A673 (cell line): ENCODE measurements at regions not wholly inside any gene's neighbourhood (a gene's known extent, or its start where the extent isn't known, plus 50 kb on each side); places are given as distances from the start of the nearest gene placed in this dataset.

Experiments used
- BruUV-seq: library from RNA; stranded (reverse); fragments of 400-500 nt; replicated peaks from 2 replicates; lab custom pipeline; 2021; lab: Mats Ljungman, UMichigan
- CTCF ChIA-PET: fragments of 300-600 bp; sonication (Branson Sonifier 250); formaldehyde crosslinking; loops from one replicate; lab custom pipeline; 2022; ENCODE audit warnings: antibody characterized with exemption; lab: Charles Lee
- POLR2A ChIA-PET: fragments of 300-600 bp; sonication (Branson Sonifier 250); formaldehyde crosslinking; loops from one replicate; lab custom pipeline; 2022; ENCODE audit warnings: antibody characterized with exemption; ENCODE audit not compliant: low non-redundant PET; lab: Charles Lee
- DNase-seq: peaks from one replicate; pipeline ENCODE4 v3.0.0-alpha.2; 2015; ENCODE audit warnings: low spot score
- H3K27ac ChIP-seq: fragments of 200-600 bp; sonication (generic); 2 replicates; pipeline ENCODE4 v1.5.1; 2016; ENCODE audit warnings: mixed run types, low read depth, mild to moderate bottlenecking, mixed read lengths, antibody characterized with exemption, low read length; ENCODE audit not compliant: poor library complexity, severe bottlenecking
- H3K27me3 ChIP-seq: fragments of 200-600 bp; sonication (generic); replicated peaks from 2 replicates; pipeline ENCODE4 v1.6.1; 2017; ENCODE audit warnings: mixed run types, low read depth, mild to moderate bottlenecking, mixed read lengths, antibody characterized with exemption, low read length; ENCODE audit not compliant: insufficient read depth, poor library complexity
- H3K36me3 ChIP-seq: fragments of 200-600 bp; sonication (generic); 2 replicates; pipeline ENCODE4 v1.6.1; 2016; ENCODE audit warnings: mixed run types, mild to moderate bottlenecking, mixed read lengths, antibody characterized with exemption, low read length; ENCODE audit not compliant: insufficient read depth, poor library complexity, severe bottlenecking
- H3K4me1 ChIP-seq: fragments of 200-600 bp; sonication (generic); 2 replicates; pipeline ENCODE4 v1.6.1; 2017; ENCODE audit warnings: mixed run types, mild to moderate bottlenecking, mixed read lengths, antibody characterized with exemption, low read length; ENCODE audit not compliant: insufficient read depth, poor library complexity, severe bottlenecking
- H3K4me3 ChIP-seq: fragments of 200-600 bp; sonication (generic); 2 replicates; pipeline ENCODE4 v1.5.1; 2016; ENCODE audit warnings: low read depth, mixed run types, mild to moderate bottlenecking, mixed read lengths, low read length; ENCODE audit not compliant: poor library complexity, severe bottlenecking
- H3K9me3 ChIP-seq: fragments of 200-600 bp; sonication (generic); 2 replicates; pipeline ENCODE4 v1.6.1; 2016; ENCODE audit warnings: mixed run types, low read depth, mild to moderate bottlenecking, mixed read lengths, antibody characterized with exemption, low read length; ENCODE audit not compliant: poor library complexity, severe bottlenecking
- CTCF ChIP-seq: fragments of 300-800, 200-600 bp; sonication (generic); conservative IDR thresholded peaks from 2 replicates; pipeline ENCODE4 v1.5.1; 2017; ENCODE audit warnings: low read depth, mild to moderate bottlenecking, antibody characterized with exemption, low read length, moderate library complexity, mixed read lengths
- EZH2 ChIP-seq: fragments of 200-600 bp; sonication (generic); IDR thresholded peaks from 2 replicates; pipeline ENCODE4 v1.6.1; 2017; ENCODE audit warnings: borderline replicate concordance, low read depth, mild to moderate bottlenecking, mixed read lengths, antibody characterized with exemption, low read length; ENCODE audit not compliant: poor library complexity, severe bottlenecking
- intact Hi-C: fragments of 100-400 bp; cut with micrococcal nuclease; formaldehyde crosslinking; loops from one replicate; pipeline ENCODE4 v1.10.0; 2022; ENCODE audit not compliant: unreplicated experiment

DNA sequence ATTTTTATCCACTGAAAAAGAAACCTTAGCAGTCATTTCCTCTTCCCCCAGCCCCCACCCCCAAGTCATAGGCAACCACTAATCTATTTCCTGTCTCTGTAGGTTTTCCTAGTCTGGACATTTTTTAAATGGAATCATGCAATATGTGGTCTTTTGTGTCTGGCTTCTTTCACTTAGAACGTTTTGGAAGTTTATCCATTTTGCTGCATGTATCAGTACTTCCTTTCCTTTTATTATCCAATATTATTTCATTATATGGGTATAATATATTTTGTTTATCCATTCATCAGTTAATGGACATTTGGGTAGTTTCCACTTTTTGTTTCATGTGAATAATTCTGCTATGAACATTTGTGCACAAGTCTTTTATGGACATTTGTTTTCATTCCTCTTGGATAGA is 99.3 kb upstream of the BMP5 start:
- DNase-seq, result peak; percentile 78
- CTCF ChIA-PET, result no interaction called here
- BruUV-seq, result no TSS peak

GRCh38 chr6:55972091-55972490 is 96.7 kb upstream of the BMP5 start:
- H3K4me1 ChIP-seq, result peaks cover 45% of the 10 kb centered on the region
- no peaks in the 10 kb centered on the region for H3K27me3 ChIP-seq
- no peak overlapping the region for H3K27ac ChIP-seq
- peaks cover 11% of the 10 kb centered on the region for H3K9me3 ChIP-seq
- CTCF ChIA-PET, result no interaction called here
- POLR2A ChIA-PET, result no interaction called here
- BruUV-seq, result no TSS peak
- TF ChIP-seq EZH2 (no peak), CTCF (no peak)
- DNase-seq, result no peak
- intact Hi-C loops, result no loop called here
- H3K4me3 ChIP-seq, result no peak overlapping the region
- peaks cover 3% of the 10 kb centered on the region for H3K36me3 ChIP-seq

More for the DNA sequence above, 99.3 kb upstream of the BMP5 start:
- peaks cover 11% of the 10 kb centered on the region for H3K9me3 ChIP-seq
- H3K36me3 ChIP-seq, result peaks cover 3% of the 10 kb centered on the region
- peak overlapping the region; percentile 44 for H3K27ac ChIP-seq
- POLR2A ChIA-PET, result no interaction called here
- intact Hi-C loops, result no loop called here
- no peaks in the 10 kb centered on the region for H3K27me3 ChIP-seq
- H3K4me3 ChIP-seq, result no peak overlapping the region
- no peak for TF ChIP-seq CTCF
- TF ChIP-seq EZH2, result no peak
- peaks cover 39% of the 10 kb centered on the region for H3K4me1 ChIP-seq

GRCh38 chr6:55969526-55969925 is 94.1 kb upstream of the BMP5 start:
- no peaks in the 10 kb centered on the region for H3K36me3 ChIP-seq
- peak; percentile 80 for DNase-seq
- peaks cover 36% of the 10 kb centered on the region for H3K4me1 ChIP-seq
- H3K4me3 ChIP-seq, result no peak overlapping the region
- CTCF ChIA-PET, result no interaction called here
- POLR2A ChIA-PET, result interaction anchor here (0.6 kb wide), 1 partner anchor 155 kb away, joined by 4 read pairs; no protein-coding TSS in a partner anchor
- H3K9me3 ChIP-seq, result no peaks in the 10 kb centered on the region
- H3K27me3 ChIP-seq, result no peaks in the 10 kb centered on the region
- intact Hi-C loops, result no loop called here
- TF ChIP-seq EZH2, result no peak
- TF ChIP-seq CTCF, result no peak
- H3K27ac ChIP-seq, result peak overlapping the region; percentile 66
- BruUV-seq, result no TSS peak
